Fibroblast of lung (primary cell): ENCODE measurements at regions not wholly inside any gene's neighbourhood (a gene's known extent, or its start where the extent isn't known, plus 50 kb on each side); places are given as distances from the start of the nearest gene placed in this dataset.

Experiments used
- DNase-seq, 2 donors: peaks; one replicate each; pipeline versions ENCODE4 v3.0.0 to v3.0.0-alpha.2; 2010; ENCODE audit warnings: low read depth in 2 of 2
- H2AFZ ChIP-seq: 2 replicates; pipeline ENCODE4 v1.5.1; 2012; ENCODE audit warnings: low read length, control low read depth, inconsistent platforms
- H3K27ac ChIP-seq: 2 replicates; pipeline ENCODE4 v1.5.1; 2011; ENCODE audit warnings: low read length, control low read depth; ENCODE audit not compliant: insufficient read depth
- H3K27me3 ChIP-seq: 2 replicates; pipeline ENCODE4 v1.5.1; 2011; ENCODE audit warnings: mild to moderate bottlenecking, low read length; ENCODE audit not compliant: control insufficient read depth, insufficient read depth
- H3K36me3 ChIP-seq: 2 replicates; pipeline ENCODE4 v1.5.1; 2011; ENCODE audit warnings: low read length; ENCODE audit not compliant: control insufficient read depth, insufficient read depth
- H3K4me1 ChIP-seq: 2 replicates; pipeline ENCODE4 v1.5.1; 2011; ENCODE audit warnings: low read length; ENCODE audit not compliant: control insufficient read depth, insufficient read depth; ENCODE audit errors: extremely low read depth
- H3K4me2 ChIP-seq: 2 replicates; pipeline ENCODE4 v1.5.1; 2011; ENCODE audit warnings: low read length, control low read depth; ENCODE audit not compliant: insufficient read depth; ENCODE audit errors: extremely low read depth
- H3K4me3 ChIP-seq, 4 experiments: fragments of 200-600 bp in 1 of 4; sonication (generic) in 1 of 4; replicated peaks in 1 of 4; 2 replicates each; pipeline ENCODE4 v1.5.1; 2011 to 2016; ENCODE audit warnings: low read length in 4 of 4, low read depth in 3 of 4, mild to moderate bottlenecking in 3 of 4, control low read depth in 2 of 4, inconsistent platforms in 1 of 4, mixed read lengths in 1 of 4; ENCODE audit not compliant: insufficient read depth in 1 of 4; ENCODE audit errors: control extremely low read depth in 1 of 4
- H3K79me2 ChIP-seq: 2 replicates; pipeline ENCODE4 v1.5.1; 2012; ENCODE audit warnings: mild to moderate bottlenecking, low read length, inconsistent platforms; ENCODE audit not compliant: control insufficient read depth, insufficient read depth
- H3K9ac ChIP-seq: 2 replicates; pipeline ENCODE4 v1.5.1; 2011; ENCODE audit warnings: mild to moderate bottlenecking, low read length, control low read depth; ENCODE audit not compliant: insufficient read depth
- H3K9me3 ChIP-seq: 2 replicates; pipeline ENCODE4 v1.5.1; 2012; ENCODE audit warnings: low read depth, low read length; ENCODE audit not compliant: control insufficient read depth, insufficient read depth
- H4K20me1 ChIP-seq: 2 replicates; pipeline ENCODE4 v1.5.1; 2011; ENCODE audit warnings: low read length; ENCODE audit not compliant: control insufficient read depth, insufficient read depth; ENCODE audit errors: extremely low read depth
- CTCF ChIP-seq, 2 donors: IDR thresholded peaks in 1 of 2; conservative IDR thresholded peaks in 1 of 2; 1 replicate in 1 of 2; 2 replicates in 1 of 2; pipeline ENCODE4 v1.5.1; 2011 to 2012; ENCODE audit warnings: low read length in 2 of 2, control low read depth in 1 of 2, inconsistent platforms in 1 of 2, low read depth in 1 of 2, mild to moderate bottlenecking in 1 of 2
- EZH2 ChIP-seq: IDR thresholded peaks from 2 replicates; pipeline ENCODE4 v1.5.1; 2012; ENCODE audit warnings: low read length, control low read depth, mild to moderate bottlenecking; ENCODE audit errors: missing control alignments

- H3K27me3 ChIP-seq = no peaks in the 10 kb centered on the region
- H3K27ac ChIP-seq = no peak overlapping the region
- no peaks in the 10 kb centered on the region for H3K4me1 ChIP-seq
- no peaks in the 10 kb centered on the region for H3K36me3 ChIP-seq
- no peaks in the 10 kb centered on the region for H3K79me2 ChIP-seq
- no peak overlapping the region for H3K4me2 ChIP-seq
- no peak overlapping the region for H2AFZ ChIP-seq
- H3K9me3 ChIP-seq = no peaks in the 10 kb centered on the region
- H3K9ac ChIP-seq = no peak overlapping the region
- no peak overlapping the region for H3K4me3 ChIP-seq
- DNase-seq = no peak
- TF ChIP-seq CTCF (conservative IDR thresholded peaks at IDR 0.05 in 1 of 2, IDR thresholded peaks at IDR 0.05 in 1 of 2; ENCODE audit: low read depth in 1 of 2, low read length in 2 of 2) = no peak
- TF ChIP-seq EZH2 = no peak
- no peaks in the 10 kb centered on the region for H4K20me1 ChIP-seq
Observed at GRCh38 chr3:127495821-127496655, 94.5 kb downstream of the TPRA1 start.

GRCh38 chr3:127493924-127494646, 96.4 kb downstream of the TPRA1 start:
- no peak for DNase-seq

More at GRCh38 chr3:127493924-127494646, 96.4 kb downstream of the TPRA1 start:
- no peak overlapping the region for H3K4me3 ChIP-seq
- no peak overlapping the region for H3K4me2 ChIP-seq
- no peaks in the 10 kb centered on the region for H3K27me3 ChIP-seq
- no peak for TF ChIP-seq CTCF (conservative IDR thresholded peaks at IDR 0.05 in 1 of 2, IDR thresholded peaks at IDR 0.05 in 1 of 2; ENCODE audit: low read depth in 1 of 2, low read length in 2 of 2)
- no peak for TF ChIP-seq EZH2
- H3K27ac ChIP-seq = no peak overlapping the region
- H4K20me1 ChIP-seq = no peaks in the 10 kb centered on the region
- no peaks in the 10 kb centered on the region for H3K4me1 ChIP-seq
- H3K9me3 ChIP-seq = no peaks in the 10 kb centered on the region
- no peak overlapping the region for H2AFZ ChIP-seq
- no peak overlapping the region for H3K9ac ChIP-seq
- H3K79me2 ChIP-seq = no peaks in the 10 kb centered on the region
- H3K36me3 ChIP-seq = no peaks in the 10 kb centered on the region
